ENCODE measurements at regions not wholly inside any gene's neighbourhood (a gene's known extent, or its start where the extent isn't known, plus 50 kb on each side); places are given as distances from the start of the nearest gene placed in this dataset.
"Not testable (repeated sequence)": the region's sequence is repeated elsewhere in the genome, so short reads cannot be mapped to it uniquely, and the experiment has no call there.

GRCh38 chr3:112757197-112757596 lies 89.5 kb downstream of the CD200R1L start:
- H3K9me3 ChIP-seq = peaks cover 0 to 11% of the 10 kb centered on the region in 2 donors
- H3K36me3 ChIP-seq = no peaks in the 10 kb centered on the region
- H3K27ac ChIP-seq = no peak overlapping the region
- intact Hi-C loops (cut with DNase I) = no loop called here
- H3K4me1 ChIP-seq = no peaks in the 10 kb centered on the region
- H3K27me3 ChIP-seq = no peaks in the 10 kb centered on the region
- no peak for ATAC-seq
- DNase-seq = no peak
- no peak overlapping the region for H3K4me3 ChIP-seq
- no peak for TF ChIP-seq CTCF (IDR thresholded peaks at IDR 0.05)

- Histone ChIP-seq H3K9me3 (peaks cover 0 to 11% of the 10 kb centered on the region in 2 donors), H3K36me3 (no peaks in the 10 kb centered on the region), H3K4me1 (peaks cover 0 to 4% of the 10 kb centered on the region in 2 donors), H3K27me3 (no peaks in the 10 kb centered on the region), H3K27ac (no peak overlapping the region), H3K4me3 (no peak overlapping the region)
- no peak for TF ChIP-seq CTCF (IDR thresholded peaks at IDR 0.05)
- ATAC-seq (peak; percentile 48), DNase-seq (no peak)
- intact Hi-C loops (cut with DNase I) = no loop called here
These were observed 90.6 kb downstream of the CD200R1L start for GRCh38 chr3:112755845-112756613.

- DNase-seq; H3K36me3 ChIP-seq; ATAC-seq; H3K27ac ChIP-seq; H3K27me3 ChIP-seq; H3K4me3 ChIP-seq; H3K4me1 ChIP-seq; intact Hi-C loops (cut with DNase I): not testable (repeated sequence)
- peaks cover 0 to 11% of the 10 kb centered on the region in 2 donors for H3K9me3 ChIP-seq
These were observed 91.6 kb downstream of the CD200R1L start for GRCh38 chr3:112755046-112755445.

- ATAC-seq = no peak
- H3K27ac ChIP-seq = no peak overlapping the region
- no peak for DNase-seq
- no peaks in the 10 kb centered on the region for H3K27me3 ChIP-seq
- no peak overlapping the region for H3K4me3 ChIP-seq
- TF ChIP-seq CTCF (IDR thresholded peaks at IDR 0.05) = no peak
- peaks cover 0 to 10% of the 10 kb centered on the region in 2 donors for H3K9me3 ChIP-seq
- H3K4me1 ChIP-seq = peaks cover 0 to 4% of the 10 kb centered on the region in 2 donors
- intact Hi-C loops (cut with DNase I) = no loop called here
- no peaks in the 10 kb centered on the region for H3K36me3 ChIP-seq
These were observed 94.8 kb downstream of the CD200R1L start for GRCh38 chr3:112751564-112752512.

GRCh38 chr3:112751061-112751460 lies 95.6 kb downstream of the CD200R1L start:
- Histone ChIP-seq H3K9me3 (peaks cover 0 to 2% of the 10 kb centered on the region in 2 donors), H3K27me3 (no peaks in the 10 kb centered on the region), H3K27ac (no peak overlapping the region), H3K36me3 (no peaks in the 10 kb centered on the region), H3K4me1 (peaks cover 0 to 4% of the 10 kb centered on the region in 2 donors), H3K4me3 (no peak overlapping the region)
- no peak for TF ChIP-seq CTCF (IDR thresholded peaks at IDR 0.05)
- DNase-seq (no peak), ATAC-seq (no peak)
- intact Hi-C loops (cut with DNase I) = no loop called here

Data from left lung (tissue), 4 donors.